ENCODE measurements at regions not wholly inside any gene's neighbourhood (a gene's known extent, or its start where the extent isn't known, plus 50 kb on each side); places are given as distances from the start of the nearest gene placed in this dataset.

- intact Hi-C loops (cut with DNase I), result no loop called here
- no peak for DNase-seq
- 70 to 82% methylated on average over 3 of the region's 3 CpGs for WGBS, 2 donors
- Histone ChIP-seq H3K36me3 (no peaks in the 10 kb centered on the region), H3K4me3 (no peak overlapping the region), H3K27ac (no peak overlapping the region), H3K4me1 (no peaks in the 10 kb centered on the region), H3K9me3 (no peaks in the 10 kb centered on the region), H3K27me3 (no peaks in the 10 kb centered on the region)
- TF ChIP-seq EP300 (IDR thresholded peaks at IDR 0.05) (no peak), POLR2A (IDR thresholded peaks at IDR 0.05) (no peak), POLR2AphosphoS5 (IDR thresholded peaks at IDR 0.05) (no peak)
Measured at GRCh38 chr14:71553779-71554178, 378.4 kb upstream of the RGS6 start.

- 63 to 81% methylated on average over 2 of the region's 2 CpGs for WGBS, 2 donors
- H3K36me3 ChIP-seq, result no peaks in the 10 kb centered on the region
- intact Hi-C loops (cut with DNase I), result no loop called here
- TF ChIP-seq POLR2AphosphoS5 (IDR thresholded peaks at IDR 0.05) (no peak), CTCF (IDR thresholded peaks at IDR 0.05) (no peak), POLR2A (IDR thresholded peaks at IDR 0.05) (no peak), EP300 (IDR thresholded peaks at IDR 0.05) (no peak)
- no peaks in the 10 kb centered on the region for H3K4me1 ChIP-seq
- no peaks in the 10 kb centered on the region for H3K27me3 ChIP-seq
- no peak overlapping the region for H3K27ac ChIP-seq
- DNase-seq, result no peak
- no peak overlapping the region for H3K4me3 ChIP-seq
- no peaks in the 10 kb centered on the region for H3K9me3 ChIP-seq
Measured at GRCh38 chr14:71554323-71554722, 377.9 kb upstream of the RGS6 start.

- H3K4me3 ChIP-seq, result no peak overlapping the region
- no peaks in the 10 kb centered on the region for H3K4me1 ChIP-seq
- TF ChIP-seq POLR2AphosphoS5 (IDR thresholded peaks at IDR 0.05), result no peak
- no peak for TF ChIP-seq CTCF (IDR thresholded peaks at IDR 0.05)
- no peak for TF ChIP-seq EP300 (IDR thresholded peaks at IDR 0.05)
- no peak for TF ChIP-seq POLR2A (IDR thresholded peaks at IDR 0.05)
- no peaks in the 10 kb centered on the region for H3K9me3 ChIP-seq
- DNase-seq, result no peak
- H3K27me3 ChIP-seq, result no peaks in the 10 kb centered on the region
- intact Hi-C loops (cut with DNase I), result no loop called here
- no peak overlapping the region for H3K27ac ChIP-seq
- no peaks in the 10 kb centered on the region for H3K36me3 ChIP-seq
- WGBS, 2 donors, result 73 to 78% methylated on average over 2 of the region's 2 CpGs
Measured at GRCh38 chr14:71554959-71555612, 377.1 kb upstream of the RGS6 start.

- TF ChIP-seq EP300 (IDR thresholded peaks at IDR 0.05) (no peak), CTCF (IDR thresholded peaks at IDR 0.05) (no peak), POLR2A (IDR thresholded peaks at IDR 0.05) (no peak), POLR2AphosphoS5 (IDR thresholded peaks at IDR 0.05) (no peak)
- H3K36me3 ChIP-seq, result no peaks in the 10 kb centered on the region
- H3K27me3 ChIP-seq, result no peaks in the 10 kb centered on the region
- H3K9me3 ChIP-seq, result no peaks in the 10 kb centered on the region
- intact Hi-C loops (cut with DNase I), result no loop called here
- no peak overlapping the region for H3K4me3 ChIP-seq
- DNase-seq, result no peak
- WGBS, 2 donors, result 12 to 28% methylated on average over 5 of the region's 5 CpGs
- H3K27ac ChIP-seq, result no peak overlapping the region
- H3K4me1 ChIP-seq, result no peaks in the 10 kb centered on the region
Measured at GRCh38 chr14:71555654-71556559, 376.3 kb upstream of the RGS6 start.

GRCh38 chr14:71556730-71557129, 375.5 kb upstream of the RGS6 start:
- Histone ChIP-seq H3K9me3 (no peaks in the 10 kb centered on the region), H3K27me3 (no peaks in the 10 kb centered on the region), H3K36me3 (no peaks in the 10 kb centered on the region), H3K4me1 (no peaks in the 10 kb centered on the region), H3K27ac (no peak overlapping the region), H3K4me3 (no peak overlapping the region)
- WGBS, 2 donors, result 25 to 75% methylated on average over 2 of the region's 2 CpGs
- no peak for DNase-seq
- no peak for TF ChIP-seq POLR2A (IDR thresholded peaks at IDR 0.05)
- TF ChIP-seq POLR2AphosphoS5 (IDR thresholded peaks at IDR 0.05), result no peak
- TF ChIP-seq EP300 (IDR thresholded peaks at IDR 0.05), result no peak
- TF ChIP-seq CTCF (IDR thresholded peaks at IDR 0.05), result no peak
- intact Hi-C loops (cut with DNase I), result no loop called here

All from sigmoid colon (tissue), 6 donors.